Esophagus squamous epithelium (tissue), 4 donors: ENCODE measurements at regions not wholly inside any gene's neighbourhood (a gene's known extent, or its start where the extent isn't known, plus 50 kb on each side); places are given as distances from the start of the nearest gene placed in this dataset.

Experiments
- CTCF ChIP-seq, 6 experiments: fragments of 450-650 bp in 4 of 6; fragments of 200-600 bp in 2 of 6; sonication (generic) in 2 of 6; IDR thresholded peaks; one replicate each; pipeline ENCODE4 v1.5.1; 2016 to 2019; ENCODE audit warnings: antibody characterized with exemption in 6 of 6, mild to moderate bottlenecking in 4 of 6, moderate library complexity in 4 of 6
- POLR2A ChIP-seq, 4 donors: fragments of 450-650 bp; IDR thresholded peaks; one replicate each; pipeline ENCODE4 v1.6.1; 2017; ENCODE audit warnings: antibody characterized with exemption in 4 of 4, mild to moderate bottlenecking in 4 of 4, moderate library complexity in 3 of 4

GRCh38 chr14:27242874-27243273 is 645.0 kb upstream of the NOVA1 start:
- TF ChIP-seq CTCF (IDR thresholded peaks at IDR 0.05): no peak
- no peak for TF ChIP-seq POLR2A (IDR thresholded peaks at IDR 0.05)
